Neutrophil (primary cell): ENCODE measurements at regions not wholly inside any gene's neighbourhood (a gene's known extent, or its start where the extent isn't known, plus 50 kb on each side); places are given as distances from the start of the nearest gene placed in this dataset.
"Not testable (repeated sequence)": the region's sequence is repeated elsewhere in the genome, so short reads cannot be mapped to it uniquely, and the experiment has no call there.

ENCODE experiments used
- H3K27ac ChIP-seq: fragments of 200-600 bp; sonication (generic); 2 replicates; pipeline ENCODE4 v1.5.1; 2016; ENCODE audit warnings: mild to moderate bottlenecking, moderate library complexity
- H3K27me3 ChIP-seq: fragments of 200-600 bp; sonication (generic); 2 replicates; pipeline ENCODE4 v1.6.0; 2016; ENCODE audit warnings: mild to moderate bottlenecking
- H3K36me3 ChIP-seq: fragments of 200-600 bp; sonication (generic); 2 replicates; pipeline ENCODE4 v1.5.1; 2017
- H3K4me1 ChIP-seq, 2 experiments: fragments of 200-600 bp in 1 of 2; sonication (generic) in 1 of 2; 1 replicate in 1 of 2; 2 replicates in 1 of 2; pipeline versions ENCODE4 v1.5.1 to v1.6.1; 2013 to 2016; ENCODE audit warnings: low read depth in 1 of 2, low read length in 1 of 2, mild to moderate bottlenecking in 1 of 2, moderate library complexity in 1 of 2; ENCODE audit not compliant: control insufficient read depth in 1 of 2, insufficient read depth in 1 of 2
- H3K4me3 ChIP-seq, 2 experiments: fragments of 200-600 bp in 1 of 2; sonication (generic) in 1 of 2; 1 replicate in 1 of 2; 2 replicates in 1 of 2; pipeline ENCODE4 v1.5.1; 2013 to 2016; ENCODE audit warnings: low read depth in 1 of 2, low read length in 1 of 2, mild to moderate bottlenecking in 1 of 2, moderate library complexity in 1 of 2
- H3K9me3 ChIP-seq: fragments of 200-600 bp; sonication (generic); 2 replicates; pipeline ENCODE4 v1.5.1; 2016
- CTCF ChIP-seq: fragments of 200-600 bp; sonication (generic); IDR thresholded peaks from 2 replicates; pipeline ENCODE4 v1.5.1; 2016; ENCODE audit warnings: antibody characterized with exemption

GRCh38 chr1:220942278-220942677 is 63.0 kb downstream of the HLX start:
- Histone ChIP-seq H3K9me3 (no peaks in the 10 kb centered on the region), H3K4me3 (no peak overlapping the region), H3K36me3 (no peaks in the 10 kb centered on the region), H3K27me3 (no peaks in the 10 kb centered on the region), H3K27ac (no peak overlapping the region), H3K4me1 (no peaks in the 10 kb centered on the region)
- TF ChIP-seq CTCF: no peak

GRCh38 chr1:220942914-220943313 is 63.7 kb downstream of the HLX start:
- not testable (repeated sequence) for H3K4me3 ChIP-seq, H3K27me3 ChIP-seq, H3K36me3 ChIP-seq, H3K9me3 ChIP-seq, H3K4me1 ChIP-seq, H3K27ac ChIP-seq

GRCh38 chr1:220943319-220943996 is 64.2 kb downstream of the HLX start:
- Histone ChIP-seq H3K36me3 (no peaks in the 10 kb centered on the region), H3K9me3 (no peaks in the 10 kb centered on the region)
- TF ChIP-seq CTCF: no peak

GRCh38 chr1:220950576-220950975 is 71.3 kb downstream of the HLX start:
- H3K36me3 ChIP-seq: no peaks in the 10 kb centered on the region
- H3K27ac ChIP-seq: no peak overlapping the region
- H3K4me1 ChIP-seq: no peaks in the 10 kb centered on the region
- no peak for TF ChIP-seq CTCF
- H3K9me3 ChIP-seq: peaks cover 10% of the 10 kb centered on the region
- no peaks in the 10 kb centered on the region for H3K27me3 ChIP-seq
- H3K4me3 ChIP-seq: no peak overlapping the region

More at GRCh38 chr1:220943319-220943996, 64.2 kb downstream of the HLX start:
- Histone ChIP-seq H3K27me3 (no peaks in the 10 kb centered on the region), H3K4me1 (no peaks in the 10 kb centered on the region), H3K27ac (no peak overlapping the region), H3K4me3 (no peak overlapping the region)

- peaks cover 0 to 4% of the 10 kb centered on the region in 2 experiments for H3K4me1 ChIP-seq
- no peak overlapping the region for H3K4me3 ChIP-seq
- H3K27ac ChIP-seq: no peak overlapping the region
- H3K9me3 ChIP-seq: peaks cover 10% of the 10 kb centered on the region
- no peaks in the 10 kb centered on the region for H3K36me3 ChIP-seq
- no peaks in the 10 kb centered on the region for H3K27me3 ChIP-seq
- TF ChIP-seq CTCF: no peak
Measured at GRCh38 chr1:220952961-220953643, 73.9 kb downstream of the HLX start.

- no peaks in the 10 kb centered on the region for H3K27me3 ChIP-seq
Measured at GRCh38 chr1:220954321-220955075, 75.3 kb downstream of the HLX start.

More at GRCh38 chr1:220954321-220955075, 75.3 kb downstream of the HLX start:
- Histone ChIP-seq H3K4me3 (no peak overlapping the region), H3K9me3 (peaks cover 3% of the 10 kb centered on the region), H3K36me3 (no peaks in the 10 kb centered on the region), H3K4me1 (peaks cover 0 to 4% of the 10 kb centered on the region in 2 experiments), H3K27ac (no peak overlapping the region)
- no peak for TF ChIP-seq CTCF
